B cell (primary cell): ENCODE measurements at regions not wholly inside any gene's neighbourhood (a gene's known extent, or its start where the extent isn't known, plus 50 kb on each side); places are given as distances from the start of the nearest gene placed in this dataset.

Experiments used
- ATAC-seq: fragments of 200-7000 bp; cut with Tn5 transposase; one replicate; pipeline ENCODE4 v1.10.0; 2021; ENCODE audit warnings: low read depth, mild to moderate bottlenecking, moderate number of reproducible peaks, moderate library complexity
- CTCF ChIA-PET: fragments of 350-600 bp; sonication (Branson Sonifier 250); formaldehyde crosslinking; loops from one replicate; lab custom pipeline; 2021; ENCODE audit warnings: antibody characterized with exemption, inconsistent platforms; lab: Charles Lee
- POLR2A ChIA-PET: fragments of 350-600 bp; sonication (Branson Sonifier 250); formaldehyde crosslinking; loops from one replicate; lab custom pipeline; 2021; ENCODE audit warnings: antibody characterized with exemption; lab: Charles Lee
- DNase-seq: peaks from one replicate; pipeline ENCODE4 v3.0.0; 2013
- H2AFZ ChIP-seq: 2 replicates; pipeline ENCODE4 v1.6.1; 2012; ENCODE audit warnings: mild to moderate bottlenecking, low read depth, low read length; ENCODE audit not compliant: insufficient read depth, poor library complexity, severe bottlenecking
- H3K27ac ChIP-seq, 2 donors: 1 replicate in 1 of 2; 2 replicates in 1 of 2; pipeline ENCODE4 v1.5.1; 2012 to 2013; ENCODE audit warnings: low read length in 2 of 2, mild to moderate bottlenecking in 2 of 2, moderate library complexity in 1 of 2
- H3K27me3 ChIP-seq, 4 experiments: fragments of 200-600 bp in 1 of 4; sonication (generic) in 1 of 4; replicated peaks in 1 of 4; 1 replicate in 2 of 4; 2 replicates in 2 of 4; pipeline versions ENCODE4 v1.6.1 to v1.7.0; 2013 to 2016; ENCODE audit warnings: low read length in 3 of 4, mild to moderate bottlenecking in 2 of 4, mixed read lengths in 1 of 4, moderate library complexity in 1 of 4; ENCODE audit not compliant: insufficient read depth in 4 of 4, control insufficient read depth in 3 of 4; ENCODE audit errors: control extremely low read depth in 1 of 4
- H3K36me3 ChIP-seq, 2 experiments: replicated peaks in 1 of 2; 1 replicate in 1 of 2; 2 replicates in 1 of 2; pipeline versions ENCODE4 v1.6.1 to v1.7.1; 2013; ENCODE audit warnings: low read length in 1 of 2; ENCODE audit not compliant: insufficient read depth in 2 of 2, control insufficient read depth in 1 of 2; ENCODE audit errors: control extremely low read depth in 1 of 2, extremely low read depth in 1 of 2
- H3K4me1 ChIP-seq, 2 donors: fragments of 200-600 bp in 1 of 2; sonication (generic) in 1 of 2; 1 replicate in 1 of 2; 2 replicates in 1 of 2; pipeline versions ENCODE4 v1.5.1 to v1.6.1; 2013 to 2017; ENCODE audit warnings: low read length in 2 of 2; ENCODE audit not compliant: control insufficient read depth in 2 of 2, insufficient read depth in 2 of 2
- H3K4me2 ChIP-seq: replicated peaks from 2 replicates; pipeline ENCODE3; 2012; ENCODE audit warnings: mild to moderate bottlenecking, low read depth, low read length; ENCODE audit not compliant: poor library complexity, severe bottlenecking
- H3K4me3 ChIP-seq, 5 experiments: fragments of 200-600 bp in 1 of 5; sonication (generic) in 1 of 5; 1 replicate in 3 of 5; 2 replicates in 2 of 5; pipeline versions ENCODE4 v1.5.1 to v1.7.0; 2011 to 2016; ENCODE audit warnings: low read length in 4 of 5, mild to moderate bottlenecking in 4 of 5, low read depth in 2 of 5, control low read depth in 1 of 5, moderate library complexity in 1 of 5; ENCODE audit not compliant: insufficient read depth in 1 of 5; ENCODE audit errors: control extremely low read depth in 1 of 5, extremely low read depth in 1 of 5
- H3K79me2 ChIP-seq: fragments of 200-600 bp; sonication (generic); one replicate; pipeline ENCODE4 v1.6.0; 2016; ENCODE audit warnings: low read length; ENCODE audit not compliant: control insufficient read depth, insufficient read depth
- H3K9ac ChIP-seq: fragments of 200-600 bp; sonication (generic); 2 replicates; pipeline ENCODE4 v1.6.1; 2017; ENCODE audit warnings: mild to moderate bottlenecking, low read length, moderate library complexity
- H3K9me3 ChIP-seq, 3 donors: one replicate each; pipeline versions ENCODE4 v1.6.1 to v1.7.1; 2013; ENCODE audit warnings: low read length in 2 of 3; ENCODE audit not compliant: control insufficient read depth in 2 of 3, insufficient read depth in 1 of 3; ENCODE audit errors: control extremely low read depth in 1 of 3
- H4K20me1 ChIP-seq: 2 replicates; pipeline ENCODE4 v1.6.0; 2012; ENCODE audit warnings: mild to moderate bottlenecking, low read length; ENCODE audit not compliant: insufficient read depth, control insufficient read depth, poor library complexity, severe bottlenecking
- H3K27ac Mint-ChIP-seq: one replicate; pipeline ENCODE4 v1.8.0; 2021; ENCODE audit warnings: mixed read lengths
- H3K27me3 Mint-ChIP-seq: one replicate; pipeline ENCODE4 v1.8.0; 2021; ENCODE audit warnings: mixed read lengths
- H3K4me1 Mint-ChIP-seq: one replicate; pipeline ENCODE4 v1.8.0; 2021; ENCODE audit warnings: mixed read lengths
- H3K4me3 Mint-ChIP-seq: one replicate; pipeline ENCODE4 v1.8.0; 2021; ENCODE audit warnings: mixed read lengths
- H3K9me3 Mint-ChIP-seq: one replicate; pipeline ENCODE4 v1.8.0; 2022; ENCODE audit warnings: mixed read lengths; ENCODE audit not compliant: insufficient read depth
- CTCF ChIP-seq: fragments of 200-600 bp; IDR thresholded peaks from one replicate; pipeline ENCODE4 v1.8.0; 2022; ENCODE audit warnings: antibody characterized with exemption, mild to moderate bottlenecking
- EZH2 ChIP-seq: IDR thresholded peaks from 2 replicates; pipeline ENCODE4 v1.6.1; 2012; ENCODE audit warnings: borderline replicate concordance, low read depth, mild to moderate bottlenecking, moderate library complexity, low read length; ENCODE audit not compliant: insufficient read depth, poor library complexity, severe bottlenecking
- WGBS: methylation state at CpG from one replicate; pipeline ENCODE4 v1.1.5; 2013; ENCODE audit warnings: missing lambda C conversion rate; ENCODE audit not compliant: insufficient coverage; 5-methylcytosine and 5-hydroxymethylcytosine counted together
- intact Hi-C: fragments of 100-400 bp; cut with micrococcal nuclease; formaldehyde crosslinking; loops from one replicate; pipeline ENCODE4 v1.10.0; 2022

DNA sequence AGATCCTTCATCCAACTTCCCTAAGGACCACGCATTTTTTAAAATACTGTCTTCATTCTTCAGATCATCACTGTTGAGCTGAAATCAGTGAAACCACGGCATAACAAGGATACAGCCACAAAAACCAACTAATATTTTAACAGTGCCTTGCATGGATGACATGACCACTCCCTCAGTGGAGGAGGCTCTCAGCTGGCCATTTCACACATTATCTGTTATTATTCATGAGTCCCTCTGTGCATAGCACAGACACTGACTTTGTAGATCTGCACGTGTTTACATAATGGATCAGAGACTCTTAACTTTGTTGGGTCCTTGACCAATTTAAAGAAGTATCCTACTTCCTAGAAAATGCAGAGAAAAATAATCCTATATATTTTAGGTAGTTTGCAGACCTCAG lies 104.8 kb upstream of the NUDT7 start:
- peaks cover 24% of the 10 kb centered on the region for H3K27me3 Mint-ChIP-seq
- Histone ChIP-seq H3K9me3 (peaks cover 0 to 1% (median 0%) of the 10 kb centered on the region in 3 donors), H4K20me1 (no peaks in the 10 kb centered on the region), H3K4me1 (no peaks in the 10 kb centered on the region), H3K27ac (no peak overlapping the region), H3K79me2 (no peaks in the 10 kb centered on the region), H3K36me3 (no peaks in the 10 kb centered on the region), H3K4me2 (no peak overlapping the region), H3K4me3 (no peak overlapping the region), H3K9ac (no peak overlapping the region), H2AFZ (no peak overlapping the region), H3K27me3 (no peaks in the 10 kb centered on the region)
- CTCF ChIA-PET, result no interaction called here
- no peaks in the 10 kb centered on the region for H3K4me1 Mint-ChIP-seq
- no peak overlapping the region for H3K27ac Mint-ChIP-seq
- H3K4me3 Mint-ChIP-seq, result no peak overlapping the region
- no peak for TF ChIP-seq CTCF
- TF ChIP-seq EZH2, result no peak
- POLR2A ChIA-PET, result no interaction called here
- DNase-seq (no peak), ATAC-seq (no peak)
- 80% methylated on average over 1 of the region's 3 CpGs for WGBS
- intact Hi-C loops, result no loop called here
- H3K9me3 Mint-ChIP-seq, result peaks cover 4% of the 10 kb centered on the region

DNA sequence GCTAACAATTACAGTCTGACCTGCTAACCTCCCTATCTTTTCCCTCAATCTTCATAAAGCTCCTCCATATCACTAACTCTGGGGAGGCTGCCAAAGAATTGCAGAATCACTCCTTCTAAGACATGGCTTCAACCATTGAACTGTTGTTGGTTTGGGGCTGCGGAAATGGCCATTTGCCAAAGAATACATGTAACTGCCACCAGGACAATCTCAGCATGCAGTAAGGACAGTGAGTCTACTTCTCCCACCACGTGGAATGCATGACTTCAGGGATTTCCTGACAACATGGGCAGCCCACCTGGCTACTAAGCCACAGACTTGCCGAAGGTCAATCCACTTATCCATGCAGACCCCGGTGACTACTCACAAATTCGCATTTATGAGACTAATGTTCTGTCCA lies 104.3 kb upstream of the NUDT7 start:
- Histone ChIP-seq H2AFZ (no peak overlapping the region), H3K79me2 (no peaks in the 10 kb centered on the region), H3K4me3 (no peak overlapping the region), H3K4me1 (no peaks in the 10 kb centered on the region), H3K4me2 (no peak overlapping the region), H3K27me3 (no peaks in the 10 kb centered on the region), H4K20me1 (no peaks in the 10 kb centered on the region), H3K27ac (no peak overlapping the region), H3K9me3 (peaks cover 0 to 1% (median 0%) of the 10 kb centered on the region in 3 donors), H3K36me3 (no peaks in the 10 kb centered on the region), H3K9ac (no peak overlapping the region)
- CTCF ChIA-PET, result no interaction called here
- no peak overlapping the region for H3K4me3 Mint-ChIP-seq
- no peak for ATAC-seq
- H3K4me1 Mint-ChIP-seq, result no peaks in the 10 kb centered on the region
- H3K27me3 Mint-ChIP-seq, result peaks cover 24% of the 10 kb centered on the region
- WGBS, result 69% methylated on average over 3 of the region's 5 CpGs
- peaks cover 6% of the 10 kb centered on the region for H3K9me3 Mint-ChIP-seq
- H3K27ac Mint-ChIP-seq, result no peak overlapping the region
- no peak for DNase-seq
- POLR2A ChIA-PET, result no interaction called here
- intact Hi-C loops, result no loop called here
- no peak for TF ChIP-seq CTCF
- no peak for TF ChIP-seq EZH2
